HEK293 (cell line): ENCODE measurements at regions not wholly inside any gene's neighbourhood (a gene's known extent, or its start where the extent isn't known, plus 50 kb on each side); places are given as distances from the start of the nearest gene placed in this dataset.

ENCODE experiments used
- CTCF ChIP-seq: fragments of 450-650 bp; formaldehyde crosslinking; IDR thresholded peaks from 2 replicates; pipeline ENCODE4 v1.5.1; 2016; ENCODE audit warnings: missing biosample characterization, missing genetic modification characterization
- KLF1 ChIP-seq: fragments of 450-650 bp; formaldehyde crosslinking; IDR thresholded peaks from 2 replicates; pipeline ENCODE4 v1.5.1; 2016; ENCODE audit warnings: missing biosample characterization, missing genetic modification characterization
- TRIM28 ChIP-seq: IDR thresholded peaks from 2 replicates; pipeline ENCODE4 v1.6.1; 2011; ENCODE audit warnings: low read length, control low read depth, borderline replicate concordance
- ZBTB20 ChIP-seq: fragments of 450-650 bp; formaldehyde crosslinking; IDR thresholded peaks from 2 replicates; pipeline ENCODE4 v1.5.1; 2016; ENCODE audit warnings: missing biosample characterization, missing genetic modification characterization
- ZNF2 ChIP-seq: fragments of 450-650 bp; formaldehyde crosslinking; IDR thresholded peaks from 2 replicates; pipeline ENCODE4 v1.5.1; 2016; ENCODE audit warnings: missing biosample characterization, missing genetic modification characterization
- ZNF221 ChIP-seq: fragments of 450-650 bp; formaldehyde crosslinking; IDR thresholded peaks from 2 replicates; pipeline ENCODE4 v1.5.1; 2017; ENCODE audit warnings: missing biosample characterization, missing genetic modification characterization, borderline replicate concordance
- ZNF549 ChIP-seq: fragments of 450-650 bp; IDR thresholded peaks from 2 replicates; pipeline ENCODE4 v1.5.1; 2018; ENCODE audit warnings: missing biosample characterization, missing genetic modification characterization, mild to moderate bottlenecking, inconsistent platforms, moderate library complexity
- ZNF768 ChIP-seq: fragments of 450-650 bp; formaldehyde crosslinking; IDR thresholded peaks from 2 replicates; pipeline ENCODE4 v1.5.1; 2018; ENCODE audit warnings: missing biosample characterization, mild to moderate bottlenecking, missing genetic modification characterization
- ZNF792 ChIP-seq: fragments of 450-650 bp; formaldehyde crosslinking; IDR thresholded peaks from 2 replicates; pipeline ENCODE4 v1.5.1; 2016; ENCODE audit warnings: missing biosample characterization, missing genetic modification characterization

GRCh38 chr6:164087870-164088269, 673.4 kb downstream of the QKI start:
- no peak for TF ChIP-seq CTCF (tag by site-specific recombination)
- TF ChIP-seq ZNF792, result no peak
- no peak for TF ChIP-seq ZNF768 (tag by site-specific recombination)
- no peak for TF ChIP-seq KLF1
- TF ChIP-seq TRIM28, result no peak
- TF ChIP-seq ZNF221 (tag by site-specific recombination), result no peak
- no peak for TF ChIP-seq ZNF2 (tag by site-specific recombination)
- TF ChIP-seq ZBTB20 (tag by site-specific recombination), result no peak
- no peak for TF ChIP-seq ZNF549 (tag by site-specific recombination)
